ENCODE measurements at regions not wholly inside any gene's neighbourhood (a gene's known extent, or its start where the extent isn't known, plus 50 kb on each side); places are given as distances from the start of the nearest gene placed in this dataset.
"Not testable (repeated sequence)": the region's sequence is repeated elsewhere in the genome, so short reads cannot be mapped to it uniquely, and the experiment has no call there.

DNA sequence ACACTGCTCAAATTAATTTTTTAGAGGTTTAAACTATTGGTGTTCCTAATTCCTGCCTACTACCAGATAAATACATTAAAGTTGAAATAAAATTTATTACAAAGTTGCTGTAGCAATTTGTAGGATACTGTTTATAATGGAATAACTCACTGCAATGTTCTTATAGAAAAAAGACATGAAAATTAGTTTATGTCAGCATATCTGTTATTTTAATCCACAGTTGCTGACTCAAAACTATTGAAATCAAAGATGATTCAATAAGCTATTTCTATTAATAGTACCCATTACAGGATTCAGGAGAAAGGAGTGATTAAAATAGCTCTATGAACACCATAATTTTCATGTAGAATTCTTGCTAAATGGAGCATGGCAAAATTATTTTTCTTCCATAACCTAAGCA, 764.4 kb upstream of the NUDT12 start:
- no peaks in the 10 kb centered on the region for H3K4me1 ChIP-seq
- no peaks in the 10 kb centered on the region for H3K9me3 ChIP-seq
- no peak overlapping the region for H3K27ac ChIP-seq
- no peaks in the 10 kb centered on the region for H3K27me3 ChIP-seq
- ATAC-seq, result no peak
- H3K36me3 ChIP-seq, result no peaks in the 10 kb centered on the region
- TF ChIP-seq CTCF (IDR thresholded peaks at IDR 0.05), result no peak
- DNase-seq, result no peak
- intact Hi-C loops (cut with DNase I), result no loop called here
- no peak overlapping the region for H3K4me3 ChIP-seq

- H3K36me3 ChIP-seq, result no peaks in the 10 kb centered on the region
- no peak for DNase-seq
- ATAC-seq, result no peak
- no peak overlapping the region for H3K27ac ChIP-seq
- no peaks in the 10 kb centered on the region for H3K27me3 ChIP-seq
- no peak for TF ChIP-seq CTCF (IDR thresholded peaks at IDR 0.05)
- no peak overlapping the region for H3K4me3 ChIP-seq
- intact Hi-C loops (cut with DNase I), result no loop called here
- no peaks in the 10 kb centered on the region for H3K4me1 ChIP-seq
- H3K9me3 ChIP-seq, result no peaks in the 10 kb centered on the region
Observed at GRCh38 chr5:104325356-104325755, 762.8 kb upstream of the NUDT12 start.

GRCh38 chr5:104316676-104317075, 754.1 kb upstream of the NUDT12 start:
- intact Hi-C loops (cut with DNase I); H3K36me3 ChIP-seq; H3K4me1 ChIP-seq; DNase-seq; H3K27me3 ChIP-seq; H3K27ac ChIP-seq; H3K9me3 ChIP-seq; H3K4me3 ChIP-seq; ATAC-seq: not testable (repeated sequence)

DNA sequence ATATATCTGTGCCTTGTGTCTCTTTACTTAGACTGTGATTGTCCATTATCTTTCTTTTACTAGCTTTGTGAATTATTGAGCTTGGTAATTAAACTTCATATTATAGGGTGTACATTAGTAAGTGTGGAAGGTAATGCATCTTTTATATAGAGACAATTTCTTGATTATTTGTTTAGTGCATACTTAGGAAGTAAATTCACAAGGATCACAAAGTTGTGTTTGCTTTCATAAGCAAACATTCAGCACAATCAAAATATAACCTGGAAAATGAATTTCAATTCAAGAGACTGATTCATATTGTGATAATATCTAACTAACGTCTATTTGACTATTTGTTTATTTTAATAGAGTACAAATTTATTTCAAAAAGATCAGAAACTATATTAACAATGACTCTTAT, 749.9 kb upstream of the NUDT12 start:
- Histone ChIP-seq H3K27ac (no peak overlapping the region), H3K9me3 (no peaks in the 10 kb centered on the region), H3K4me1 (no peaks in the 10 kb centered on the region), H3K4me3 (no peak overlapping the region), H3K36me3 (no peaks in the 10 kb centered on the region), H3K27me3 (no peaks in the 10 kb centered on the region)
- DNase-seq, result no peak
- no peak for ATAC-seq
- intact Hi-C loops (cut with DNase I), result no loop called here
- no peak for TF ChIP-seq CTCF (IDR thresholded peaks at IDR 0.05)

GRCh38 chr5:104305602-104306001, 743.0 kb upstream of the NUDT12 start:
- Histone ChIP-seq H3K9me3 (no peaks in the 10 kb centered on the region), H3K36me3 (no peaks in the 10 kb centered on the region), H3K4me1 (no peaks in the 10 kb centered on the region), H3K4me3 (no peak overlapping the region), H3K27ac (no peak overlapping the region), H3K27me3 (no peaks in the 10 kb centered on the region)
- no peak for TF ChIP-seq CTCF (IDR thresholded peaks at IDR 0.05)
- ATAC-seq, result no peak
- intact Hi-C loops (cut with DNase I), result no loop called here
- DNase-seq, result no peak

- intact Hi-C loops (cut with DNase I), result no loop called here
- H3K9me3 ChIP-seq, result no peaks in the 10 kb centered on the region
- TF ChIP-seq CTCF (IDR thresholded peaks at IDR 0.05), result no peak
- no peak for ATAC-seq
- H3K36me3 ChIP-seq, result no peaks in the 10 kb centered on the region
- no peak overlapping the region for H3K27ac ChIP-seq
- H3K4me1 ChIP-seq, result no peaks in the 10 kb centered on the region
- H3K4me3 ChIP-seq, result no peak overlapping the region
- H3K27me3 ChIP-seq, result no peaks in the 10 kb centered on the region
- no peak for DNase-seq
Observed at GRCh38 chr5:104299998-104300706, 737.6 kb upstream of the NUDT12 start.
